Peyer's patch (tissue), 4 donors: ENCODE measurements at regions not wholly inside any gene's neighbourhood (a gene's known extent, or its start where the extent isn't known, plus 50 kb on each side); places are given as distances from the start of the nearest gene placed in this dataset.
"Not testable (repeated sequence)": the region's sequence is repeated elsewhere in the genome, so short reads cannot be mapped to it uniquely, and the experiment has no call there.

Experiments
- POLR2A ChIP-seq, 2 donors: fragments of 450-650 bp; IDR thresholded peaks; one replicate each; pipeline ENCODE4 v1.5.1; 2017; ENCODE audit warnings: antibody characterized with exemption in 2 of 2, mild to moderate bottlenecking in 2 of 2, moderate library complexity in 2 of 2
- TF ChIP-seq, protein P1 (sequence below), 6 experiments: fragments of 450-650 bp in 4 of 6; fragments of 200-600 bp in 2 of 6; sonication (generic) in 1 of 6; IDR thresholded peaks; one replicate each; pipeline ENCODE4 v1.5.1; 2017 to 2019; ENCODE audit warnings: antibody characterized with exemption in 6 of 6, mild to moderate bottlenecking in 3 of 6, moderate library complexity in 1 of 6

DNA sequence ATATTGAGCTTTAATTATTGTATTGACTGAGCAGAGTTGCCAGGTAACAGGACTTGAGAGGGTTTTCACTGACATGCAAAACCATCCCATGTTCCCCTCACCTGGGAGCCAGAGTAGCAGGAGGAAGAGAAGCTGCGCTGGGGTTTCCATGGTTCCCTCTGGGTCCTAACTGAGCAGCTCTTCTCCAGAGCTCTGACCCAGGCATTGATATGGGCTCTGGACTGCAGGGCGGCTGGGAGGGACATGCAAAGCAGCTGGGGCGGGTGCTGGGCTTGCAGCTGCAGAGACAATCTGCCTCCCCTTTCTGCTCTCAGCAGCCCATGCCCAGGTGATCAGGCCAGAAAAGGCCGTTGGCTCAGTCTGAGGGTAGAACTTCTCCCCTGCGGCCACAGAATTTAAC lies 451.5 kb downstream of the RPIA start:
- TF ChIP-seq POLR2A (IDR thresholded peaks at IDR 0.05) = not testable (repeated sequence)
- TF ChIP-seq, protein P1, sequence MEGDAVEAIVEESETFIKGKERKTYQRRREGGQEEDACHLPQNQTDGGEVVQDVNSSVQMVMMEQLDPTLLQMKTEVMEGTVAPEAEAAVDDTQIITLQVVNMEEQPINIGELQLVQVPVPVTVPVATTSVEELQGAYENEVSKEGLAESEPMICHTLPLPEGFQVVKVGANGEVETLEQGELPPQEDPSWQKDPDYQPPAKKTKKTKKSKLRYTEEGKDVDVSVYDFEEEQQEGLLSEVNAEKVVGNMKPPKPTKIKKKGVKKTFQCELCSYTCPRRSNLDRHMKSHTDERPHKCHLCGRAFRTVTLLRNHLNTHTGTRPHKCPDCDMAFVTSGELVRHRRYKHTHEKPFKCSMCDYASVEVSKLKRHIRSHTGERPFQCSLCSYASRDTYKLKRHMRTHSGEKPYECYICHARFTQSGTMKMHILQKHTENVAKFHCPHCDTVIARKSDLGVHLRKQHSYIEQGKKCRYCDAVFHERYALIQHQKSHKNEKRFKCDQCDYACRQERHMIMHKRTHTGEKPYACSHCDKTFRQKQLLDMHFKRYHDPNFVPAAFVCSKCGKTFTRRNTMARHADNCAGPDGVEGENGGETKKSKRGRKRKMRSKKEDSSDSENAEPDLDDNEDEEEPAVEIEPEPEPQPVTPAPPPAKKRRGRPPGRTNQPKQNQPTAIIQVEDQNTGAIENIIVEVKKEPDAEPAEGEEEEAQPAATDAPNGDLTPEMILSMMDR (IDR thresholded peaks at IDR 0.05) = not testable (repeated sequence)
